GM10266 (cell line): ENCODE measurements at regions not wholly inside any gene's neighbourhood (a gene's known extent, or its start where the extent isn't known, plus 50 kb on each side); places are given as distances from the start of the nearest gene placed in this dataset.

Source experiments
- DNase-seq: peaks from one replicate; pipeline ENCODE4 v3.0.0; 2012; ENCODE audit errors: extremely low spot score
- TF ChIP-seq, protein P1 (sequence below): IDR thresholded peaks from 2 replicates; pipeline ENCODE4 v1.5.1; 2012; ENCODE audit warnings: mild to moderate bottlenecking, low read depth; ENCODE audit not compliant: control insufficient read depth, insufficient read depth; ENCODE audit errors: missing control alignments

DNA sequence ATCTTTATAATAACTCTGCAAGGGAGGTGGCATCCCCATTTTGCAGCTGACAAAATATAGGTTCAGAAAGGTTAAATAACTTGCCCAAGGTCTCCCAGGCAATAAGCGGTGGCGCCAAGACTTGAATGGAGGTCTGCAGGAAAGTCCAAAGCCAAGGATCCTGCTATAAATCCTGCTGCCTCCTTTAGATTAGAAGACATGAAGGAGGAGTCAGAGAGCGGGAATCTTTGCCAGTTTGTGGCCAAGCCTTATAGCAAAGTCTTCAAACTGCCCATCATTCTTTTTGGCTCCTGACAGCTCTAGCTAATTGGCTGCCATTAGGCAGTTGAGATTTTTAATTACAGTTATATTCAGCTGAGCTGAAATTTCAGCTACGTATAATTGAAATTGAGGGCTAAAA, 114.3 kb downstream of the C1D start:
- TF ChIP-seq, protein P1, sequence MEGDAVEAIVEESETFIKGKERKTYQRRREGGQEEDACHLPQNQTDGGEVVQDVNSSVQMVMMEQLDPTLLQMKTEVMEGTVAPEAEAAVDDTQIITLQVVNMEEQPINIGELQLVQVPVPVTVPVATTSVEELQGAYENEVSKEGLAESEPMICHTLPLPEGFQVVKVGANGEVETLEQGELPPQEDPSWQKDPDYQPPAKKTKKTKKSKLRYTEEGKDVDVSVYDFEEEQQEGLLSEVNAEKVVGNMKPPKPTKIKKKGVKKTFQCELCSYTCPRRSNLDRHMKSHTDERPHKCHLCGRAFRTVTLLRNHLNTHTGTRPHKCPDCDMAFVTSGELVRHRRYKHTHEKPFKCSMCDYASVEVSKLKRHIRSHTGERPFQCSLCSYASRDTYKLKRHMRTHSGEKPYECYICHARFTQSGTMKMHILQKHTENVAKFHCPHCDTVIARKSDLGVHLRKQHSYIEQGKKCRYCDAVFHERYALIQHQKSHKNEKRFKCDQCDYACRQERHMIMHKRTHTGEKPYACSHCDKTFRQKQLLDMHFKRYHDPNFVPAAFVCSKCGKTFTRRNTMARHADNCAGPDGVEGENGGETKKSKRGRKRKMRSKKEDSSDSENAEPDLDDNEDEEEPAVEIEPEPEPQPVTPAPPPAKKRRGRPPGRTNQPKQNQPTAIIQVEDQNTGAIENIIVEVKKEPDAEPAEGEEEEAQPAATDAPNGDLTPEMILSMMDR = no peak
- DNase-seq = no peak

DNA sequence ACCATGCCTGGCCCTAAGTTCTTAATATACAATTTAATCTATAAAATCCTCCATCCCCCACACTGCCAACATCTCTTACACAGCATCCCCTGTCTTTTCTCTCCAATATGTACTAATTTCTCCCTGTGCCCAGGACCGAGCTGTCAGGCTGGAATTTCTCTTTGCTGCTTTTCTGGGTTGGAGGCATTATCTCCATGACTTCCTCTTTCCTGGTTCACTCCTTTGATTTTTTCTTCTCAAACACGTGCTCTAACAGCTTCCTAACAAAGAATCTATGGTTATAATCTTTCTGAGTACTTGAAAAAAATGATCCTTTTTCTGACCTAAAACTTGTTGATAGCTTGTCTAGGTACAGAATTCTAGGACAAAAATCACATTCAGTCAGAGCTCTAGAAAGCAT, 112.8 kb downstream of the C1D start:
- TF ChIP-seq, protein P1 = no peak
- DNase-seq = no peak

- TF ChIP-seq, protein P1 = no peak
- no peak for DNase-seq
Measured at GRCh38 chr2:67950919-67951318, 111.9 kb downstream of the C1D start.

DNA sequence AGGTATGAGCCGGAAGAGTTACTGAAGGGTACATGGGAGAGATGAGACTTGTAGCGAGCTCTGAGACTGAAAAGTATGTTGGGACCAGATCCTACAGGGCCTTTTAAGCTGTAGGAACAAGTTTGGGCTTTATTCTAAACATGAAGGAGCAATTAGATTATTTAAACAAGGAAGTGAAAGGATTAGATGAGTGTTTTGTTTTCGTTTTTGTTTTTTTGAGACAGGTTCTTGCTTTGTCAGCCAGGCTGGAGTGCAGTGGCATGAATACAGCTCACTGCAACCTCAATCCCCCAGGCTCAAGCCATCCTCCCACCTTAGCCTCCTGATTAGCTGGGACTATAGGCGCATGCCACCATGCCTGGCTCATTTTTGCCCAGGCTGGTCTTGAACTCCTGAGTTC, 110.7 kb downstream of the C1D start:
- DNase-seq = no peak

DNA sequence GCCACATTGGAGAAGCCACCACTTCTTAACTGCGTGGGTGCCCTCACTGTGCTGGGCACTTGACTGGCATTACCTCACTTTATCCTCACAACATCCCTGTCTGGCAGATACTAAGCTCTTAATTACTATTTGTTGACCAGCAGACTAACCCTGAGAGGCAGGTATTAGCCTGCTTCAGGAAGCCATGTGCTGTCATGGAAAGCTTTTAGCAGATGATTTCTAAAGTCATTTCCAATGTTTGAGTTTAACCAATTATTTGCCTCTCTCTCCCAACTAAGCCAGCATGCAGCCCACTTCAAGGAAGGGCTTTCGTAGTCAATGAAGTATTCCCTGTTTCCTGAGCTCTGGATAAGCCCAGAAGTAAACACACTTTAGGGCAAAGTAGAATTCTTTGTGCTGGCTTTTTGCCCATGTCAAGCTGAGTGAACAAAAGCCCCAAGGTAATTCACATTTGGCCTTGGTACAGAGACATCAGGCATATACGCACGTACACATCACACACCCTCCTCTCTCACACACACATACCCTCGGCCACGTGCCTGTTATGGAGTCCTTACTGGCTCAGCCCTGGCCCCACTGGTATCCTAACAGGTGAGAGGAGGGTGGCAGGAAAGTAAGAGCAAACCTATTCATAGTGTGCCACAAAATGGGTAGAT, 108.6 kb downstream of the C1D start:
- TF ChIP-seq, protein P1 = no peak
- no peak for DNase-seq

More for the DNA sequence above, 110.7 kb downstream of the C1D start:
- TF ChIP-seq, protein P1 = no peak

- TF ChIP-seq, protein P1 = no peak
- DNase-seq = no peak
Measured at GRCh38 chr2:67955748-67956603, 106.8 kb downstream of the C1D start.

GRCh38 chr2:67965246-67965645, 97.6 kb downstream of the C1D start:
- DNase-seq = no peak
- TF ChIP-seq, protein P1 = no peak
